HEK293 (cell line): ENCODE measurements at regions not wholly inside any gene's neighbourhood (a gene's known extent, or its start where the extent isn't known, plus 50 kb on each side); places are given as distances from the start of the nearest gene placed in this dataset.

ENCODE experiments used
- ATF2 ChIP-seq: fragments of 450-650 bp; formaldehyde crosslinking; IDR thresholded peaks from 2 replicates; pipeline ENCODE4 v1.5.1; 2016; ENCODE audit warnings: missing biosample characterization, missing genetic modification characterization, low read depth
- CTCF ChIP-seq: fragments of 450-650 bp; formaldehyde crosslinking; IDR thresholded peaks from 2 replicates; pipeline ENCODE4 v1.5.1; 2016; ENCODE audit warnings: missing biosample characterization, missing genetic modification characterization
- RBAK ChIP-seq: fragments of 450-650 bp; formaldehyde crosslinking; IDR thresholded peaks from 2 replicates; pipeline ENCODE4 v1.5.1; 2016; ENCODE audit warnings: missing biosample characterization, missing genetic modification characterization
- TCF7L2 ChIP-seq: IDR thresholded peaks from 2 replicates; pipeline ENCODE4 v1.6.1; 2011; ENCODE audit warnings: low read depth, mild to moderate bottlenecking, inconsistent platforms, low read length, moderate library complexity, borderline replicate concordance
- TRIM28 ChIP-seq: IDR thresholded peaks from 2 replicates; pipeline ENCODE4 v1.6.1; 2011; ENCODE audit warnings: low read length, control low read depth, borderline replicate concordance
- ZBTB10 ChIP-seq: fragments of 450-650 bp; formaldehyde crosslinking; IDR thresholded peaks from 2 replicates; pipeline ENCODE4 v1.5.1; 2016; ENCODE audit warnings: missing biosample characterization, missing genetic modification characterization
- ZBTB26 ChIP-seq: fragments of 450-650 bp; formaldehyde crosslinking; optimal IDR thresholded peaks from 2 replicates; pipeline ENCODE3; 2016; ENCODE audit warnings: missing biosample characterization, mild to moderate bottlenecking, missing genetic modification characterization
- ZNF214 ChIP-seq: fragments of 450-650 bp; formaldehyde crosslinking; IDR thresholded peaks from 2 replicates; pipeline ENCODE4 v1.5.1; 2017; ENCODE audit warnings: missing biosample characterization, mild to moderate bottlenecking, missing genetic modification characterization, borderline replicate concordance
- ZNF274 ChIP-seq, 2 experiments: fragments of 200-500 bp in 1 of 2; fragments of 450-650 bp in 1 of 2; sonication (Bioruptor generic) in 1 of 2; formaldehyde crosslinking in 1 of 2; IDR thresholded peaks; 2 replicates each; pipeline versions ENCODE4 v1.5.1 to v1.6.1; 2014 to 2016; ENCODE audit warnings: borderline replicate concordance in 1 of 2, inconsistent platforms in 1 of 2, low read length in 1 of 2, missing biosample characterization in 1 of 2, missing genetic modification characterization in 1 of 2
- ZNF660 ChIP-seq: fragments of 450-650 bp; IDR thresholded peaks from 2 replicates; pipeline ENCODE4 v1.5.1; 2018; ENCODE audit warnings: missing biosample characterization, mild to moderate bottlenecking, missing genetic modification characterization
- ZNF76 ChIP-seq: fragments of 450-650 bp; formaldehyde crosslinking; IDR thresholded peaks from 2 replicates; pipeline ENCODE4; 2016; ENCODE audit warnings: low read depth, missing biosample characterization, missing genetic modification characterization, borderline replicate concordance
- ZNF830 ChIP-seq: fragments of 450-650 bp; IDR thresholded peaks from 2 replicates; pipeline ENCODE4 v1.5.0; 2018; ENCODE audit warnings: missing biosample characterization, missing genetic modification characterization, low read depth, mild to moderate bottlenecking, moderate library complexity

- TF ChIP-seq ZNF830 (no peak), ZBTB10 (tag by site-specific recombination) (no peak), TRIM28 (no peak), RBAK (no peak), ZNF274 (IDR thresholded peaks at IDR 0.05; ENCODE audit: low read length) (no peak), ZNF274 (tag by site-specific recombination; IDR thresholded peaks at IDR 0.05; ENCODE audit: borderline replicate concordance) (no peak), ZNF660 (tag by site-specific recombination) (no peak), ATF2 (no peak), CTCF (no peak), TCF7L2 (no peak), ZNF76 (tag by site-specific recombination) (no peak), ZBTB26 (no peak), ZNF214 (tag by site-specific recombination) (no peak)
Observed at GRCh38 chr9:68637020-68637419, 68.0 kb upstream of the PIP5K1B start.
